HG02938 (cell line): ENCODE measurements at regions not wholly inside any gene's neighbourhood (a gene's known extent, or its start where the extent isn't known, plus 50 kb on each side); places are given as distances from the start of the nearest gene placed in this dataset.
"Not testable (repeated sequence)": the region's sequence is repeated elsewhere in the genome, so short reads cannot be mapped to it uniquely, and the experiment has no call there.

Experiments
- ATAC-seq: cut with Tn5 transposase; IDR thresholded peaks from one replicate; pipeline ENCODE4 v1.9.1; 2021; ENCODE audit warnings: mild to moderate bottlenecking, moderate library complexity; ENCODE audit not compliant: unreplicated experiment

DNA sequence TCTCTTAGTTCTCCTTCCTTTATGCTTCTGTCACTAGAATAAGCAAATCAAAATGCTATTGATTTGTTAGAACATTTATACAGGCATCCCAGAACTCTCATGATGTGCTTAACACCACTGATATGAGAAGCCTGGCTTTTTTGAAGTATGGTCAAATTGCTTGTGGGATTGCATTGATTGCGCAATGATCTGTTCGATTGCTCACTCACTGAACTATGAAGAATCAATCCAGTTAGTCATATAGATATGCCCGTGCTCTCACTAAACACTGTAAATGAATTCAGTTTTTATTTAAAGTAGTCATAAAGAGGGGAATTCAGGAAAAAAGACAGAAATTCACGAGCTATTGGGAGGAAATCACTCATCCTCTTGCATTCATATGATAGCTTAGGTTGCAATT is 1237.8 kb downstream of the SUCLG1 start:
- no peak for ATAC-seq

GRCh38 chr2:83217854-83218253 is 1241.2 kb downstream of the SUCLG1 start:
- no peak for ATAC-seq

DNA sequence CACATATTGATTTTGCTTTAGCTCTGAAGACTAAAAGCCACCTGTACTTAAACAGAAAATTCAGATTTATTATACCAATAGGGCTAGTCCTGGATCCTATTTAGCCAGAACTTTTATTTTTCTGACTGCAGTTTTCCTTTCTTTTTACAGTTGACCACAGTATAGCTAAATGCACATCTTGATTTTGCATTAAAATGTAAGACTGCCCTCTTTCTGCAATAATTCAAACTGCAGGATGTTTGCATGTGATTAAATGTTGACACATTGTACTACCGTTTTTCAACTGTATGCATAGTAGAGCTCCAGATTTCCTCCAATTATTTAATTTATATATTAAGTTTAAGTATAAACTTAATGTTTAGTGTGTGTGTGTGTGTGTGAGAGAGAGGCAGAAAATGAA is 1262.9 kb downstream of the SUCLG1 start:
- no peak for ATAC-seq

GRCh38 chr2:83191316-83191715 is 1267.8 kb downstream of the SUCLG1 start:
- ATAC-seq = no peak

- no peak for ATAC-seq
These were observed 1272.8 kb downstream of the SUCLG1 start for GRCh38 chr2:83186105-83186760.

- ATAC-seq = not testable (repeated sequence)
These were observed 1278.1 kb downstream of the SUCLG1 start for GRCh38 chr2:83180862-83181530.

- no peak for ATAC-seq
These were observed 1282.5 kb downstream of the SUCLG1 start for GRCh38 chr2:83176539-83176938.

DNA sequence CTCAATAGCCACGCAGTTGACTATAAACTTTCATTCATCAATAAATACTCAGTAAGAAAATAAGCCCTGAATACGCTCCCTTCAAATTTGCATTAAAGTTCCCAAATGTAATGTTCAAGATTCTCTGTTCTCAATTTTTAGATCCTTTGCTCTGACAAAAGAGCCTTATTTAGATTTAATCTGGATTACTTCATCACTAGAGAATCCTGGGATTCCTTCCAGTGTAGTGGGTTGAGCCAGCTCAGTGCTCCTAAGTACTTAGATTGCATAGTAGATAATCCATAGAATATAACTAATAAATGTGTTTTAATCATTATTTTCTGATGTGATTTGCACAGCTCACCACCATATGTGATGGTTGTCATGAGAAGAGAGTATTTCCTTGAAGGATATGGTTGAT is 1286.2 kb downstream of the SUCLG1 start:
- ATAC-seq = no peak

DNA sequence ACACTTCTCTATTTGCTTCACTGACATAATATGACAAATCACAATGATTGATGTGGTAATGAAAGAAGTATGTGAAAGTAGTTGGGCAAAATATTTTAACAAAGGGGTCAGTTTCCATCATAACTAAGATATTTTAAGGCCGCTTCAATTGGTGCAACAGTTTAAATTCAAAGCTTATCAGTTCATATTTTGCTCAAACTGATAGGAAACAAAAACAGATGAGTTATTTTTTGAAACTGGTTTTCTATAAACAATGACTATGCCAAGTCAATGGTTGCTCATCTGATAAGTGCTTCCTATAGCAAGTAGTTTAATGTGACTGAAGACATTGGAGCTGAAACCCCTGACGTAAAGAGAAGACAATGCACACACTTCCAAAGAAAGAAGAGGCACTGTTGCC is 1290.7 kb downstream of the SUCLG1 start:
- ATAC-seq = no peak

GRCh38 chr2:83162421-83162820 is 1296.7 kb downstream of the SUCLG1 start:
- no peak for ATAC-seq

GRCh38 chr2:83160571-83160970 is 1298.5 kb downstream of the SUCLG1 start:
- ATAC-seq = no peak

- no peak for ATAC-seq
These were observed 1303.3 kb downstream of the SUCLG1 start for GRCh38 chr2:83155826-83156225.

GRCh38 chr2:83143946-83144345 is 1315.1 kb downstream of the SUCLG1 start:
- no peak for ATAC-seq

DNA sequence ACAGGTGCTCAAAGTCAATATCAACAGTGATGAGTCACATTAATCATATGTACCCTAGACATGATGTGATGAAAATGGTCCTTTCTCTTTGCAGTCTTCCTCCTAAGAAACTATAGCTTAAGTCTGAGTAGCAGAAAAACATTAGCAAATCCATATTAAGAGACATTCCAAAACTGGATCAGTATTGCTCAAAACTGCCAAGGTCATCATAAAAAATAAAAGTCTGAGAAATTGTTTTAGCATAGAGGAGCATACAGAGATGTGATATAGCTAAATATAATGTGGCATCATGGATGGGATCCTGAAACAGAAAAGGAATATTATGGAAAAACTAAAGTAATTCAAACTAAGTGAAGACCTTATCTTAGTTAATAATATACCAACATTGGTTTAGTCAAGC is 1316.1 kb downstream of the SUCLG1 start:
- ATAC-seq = no peak

- no peak for ATAC-seq
These were observed 1343.5 kb downstream of the SUCLG1 start for GRCh38 chr2:83115606-83116005.

DNA sequence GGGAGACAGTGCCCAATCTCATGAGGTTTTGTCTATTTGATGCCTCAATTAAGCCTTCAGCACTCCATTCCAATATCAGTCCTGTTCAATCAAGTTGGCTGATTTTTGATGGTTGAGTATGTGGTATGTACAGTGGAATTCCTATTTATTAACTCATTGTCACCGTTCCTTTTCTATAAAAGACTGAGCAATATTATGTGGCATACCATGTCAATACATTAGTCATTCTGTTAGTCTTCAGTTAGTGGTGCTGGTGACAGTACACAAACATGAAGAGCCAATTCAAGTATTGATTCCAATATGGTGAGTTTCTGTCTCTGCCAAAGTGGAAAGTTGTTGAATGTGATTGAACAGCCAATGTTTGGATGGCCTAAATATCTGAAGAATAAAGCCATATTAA is 1343.9 kb downstream of the SUCLG1 start:
- no peak for ATAC-seq

DNA sequence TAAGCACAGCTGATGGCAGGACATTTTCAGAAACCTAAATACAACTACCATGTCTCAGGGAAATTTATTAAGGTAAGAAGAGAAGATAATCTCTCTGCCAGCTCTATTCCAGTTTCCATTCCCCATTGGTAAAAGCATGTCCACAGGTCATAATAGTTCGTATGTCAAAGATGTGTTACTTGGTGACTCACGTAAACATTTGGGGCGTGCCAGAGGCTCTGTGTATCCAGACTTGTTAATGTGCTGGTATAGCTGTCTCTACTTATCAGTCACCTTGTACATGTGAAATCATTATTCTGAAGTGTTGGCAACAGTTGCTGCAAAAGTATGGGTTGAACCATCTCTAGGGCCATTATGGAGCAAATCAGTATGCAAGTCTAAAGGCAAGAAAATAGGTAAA is 1345.1 kb downstream of the SUCLG1 start:
- no peak for ATAC-seq

DNA sequence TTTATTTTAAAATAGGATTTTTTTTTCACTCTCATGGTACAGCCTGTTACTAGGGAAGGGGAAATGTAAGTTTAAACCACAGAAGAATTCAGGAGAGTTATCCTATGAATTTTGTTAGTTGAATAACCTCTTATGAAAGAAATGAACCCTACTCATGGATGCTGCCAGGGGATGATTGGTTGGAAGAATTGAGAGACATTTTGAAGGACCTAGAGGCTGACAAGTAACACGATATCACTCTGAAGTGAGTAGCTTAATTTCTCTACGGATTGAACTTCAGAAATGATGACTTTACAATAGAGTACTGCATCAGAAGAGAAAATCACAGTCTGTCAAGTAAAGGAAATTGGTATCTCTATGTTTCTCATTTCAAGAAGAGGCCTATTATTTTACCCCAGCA is 1346.2 kb downstream of the SUCLG1 start:
- no peak for ATAC-seq

- ATAC-seq = no peak
These were observed 1349.8 kb downstream of the SUCLG1 start for GRCh38 chr2:83109284-83109683.

GRCh38 chr2:83106853-83107252 is 1352.2 kb downstream of the SUCLG1 start:
- no peak for ATAC-seq

DNA sequence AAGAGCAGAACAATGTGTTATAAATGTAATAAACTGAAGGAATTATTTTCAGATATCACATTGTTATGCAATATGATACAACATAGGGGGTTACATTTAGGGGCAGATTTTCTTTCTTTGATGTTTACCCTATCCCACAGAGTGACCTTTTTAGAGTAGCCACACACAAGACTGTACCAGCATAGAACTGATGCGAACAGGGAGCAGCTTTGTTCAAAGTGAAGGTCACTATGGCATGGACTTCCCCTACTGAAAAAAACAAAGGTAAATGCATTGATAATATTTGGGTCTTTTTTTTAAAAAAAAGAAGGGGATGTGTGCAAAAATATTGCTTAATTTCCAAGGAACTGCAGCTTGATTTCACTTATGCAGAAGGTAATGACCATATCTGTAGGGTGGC is 1354.9 kb downstream of the SUCLG1 start:
- no peak for ATAC-seq

GRCh38 chr2:83103613-83104012 is 1355.5 kb downstream of the SUCLG1 start:
- ATAC-seq = no peak

GRCh38 chr2:83089051-83089450 is 1370.0 kb downstream of the SUCLG1 start:
- not testable (repeated sequence) for ATAC-seq
